DOHH2 (cell line): ENCODE measurements at regions not wholly inside any gene's neighbourhood (a gene's known extent, or its start where the extent isn't known, plus 50 kb on each side); places are given as distances from the start of the nearest gene placed in this dataset.

Source experiments
- H3F3A ChIP-seq: fragments of 200-600 bp; sonication (generic), shearing (Covaris generic); 2 replicates; pipeline ENCODE4 v1.6.0; 2016; ENCODE audit warnings: antibody characterized with exemption, mild to moderate bottlenecking; ENCODE audit not compliant: control insufficient read depth, insufficient read depth
- H3K27ac ChIP-seq: fragments of 200-600 bp; sonication (generic); 2 replicates; pipeline ENCODE4 v1.5.1; 2014; ENCODE audit warnings: low read depth, mild to moderate bottlenecking, low read length, moderate library complexity
- H3K27me3 ChIP-seq: fragments of 200-600 bp; sonication (generic); 2 replicates; pipeline ENCODE4 v1.6.1; 2014; ENCODE audit warnings: mild to moderate bottlenecking, low read length, mixed read lengths; ENCODE audit not compliant: control insufficient read depth
- H3K36me3 ChIP-seq: fragments of 200-600 bp; sonication (generic); 2 replicates; pipeline ENCODE4 v1.6.1; 2014; ENCODE audit warnings: mild to moderate bottlenecking, low read length, moderate library complexity, mixed read lengths; ENCODE audit not compliant: control insufficient read depth
- H3K4me1 ChIP-seq: fragments of 200-600 bp; sonication (generic); 2 replicates; pipeline ENCODE4 v1.6.1; 2014; ENCODE audit warnings: mild to moderate bottlenecking, low read length, mixed read lengths; ENCODE audit not compliant: control insufficient read depth
- H3K4me2 ChIP-seq: fragments of 200-600 bp; sonication (generic); 2 replicates; pipeline ENCODE4 v1.6.0; 2014; ENCODE audit warnings: mild to moderate bottlenecking, low read length, moderate library complexity
- H3K4me3 ChIP-seq: fragments of 200-600 bp; sonication (generic); 2 replicates; pipeline ENCODE4 v1.5.1; 2014; ENCODE audit warnings: mild to moderate bottlenecking, low read length, mixed read lengths
- H3K79me2 ChIP-seq: fragments of 200-600 bp; sonication (generic); 2 replicates; pipeline ENCODE4 v1.6.1; 2014; ENCODE audit warnings: mild to moderate bottlenecking, low read length, mixed read lengths; ENCODE audit not compliant: control insufficient read depth
- H3K9me2 ChIP-seq: fragments of 200-600 bp; sonication (generic); replicated peaks from 2 replicates; pipeline ENCODE4 v1.6.1; 2014; ENCODE audit warnings: mild to moderate bottlenecking, low read length, mixed read lengths; ENCODE audit not compliant: control insufficient read depth
- H3K9me3 ChIP-seq: fragments of 200-600 bp; sonication (generic); 2 replicates; pipeline ENCODE4 v1.6.1; 2014; ENCODE audit warnings: antibody characterized with exemption, low read length, mixed read lengths; ENCODE audit not compliant: control insufficient read depth, insufficient read depth
- H4K20me1 ChIP-seq: fragments of 200-600 bp; sonication (generic); 2 replicates; pipeline ENCODE4 v1.6.0; 2014; ENCODE audit warnings: low read depth, mild to moderate bottlenecking, antibody characterized with exemption, low read length, moderate library complexity; ENCODE audit not compliant: control insufficient read depth, insufficient read depth
- CTCF ChIP-seq: fragments of 200-600 bp; sonication (generic); IDR thresholded peaks from one replicate; pipeline ENCODE4 v1.5.1; 2014; ENCODE audit warnings: antibody characterized with exemption, mild to moderate bottlenecking, low read depth, low read length; ENCODE audit not compliant: poor library complexity, severe bottlenecking
- EZH2phosphoT487 ChIP-seq: fragments of 200-600 bp; sonication (generic); IDR thresholded peaks from 2 replicates; pipeline ENCODE4 v1.6.1; 2017; ENCODE audit warnings: borderline replicate concordance, mild to moderate bottlenecking, antibody characterized with exemption, low read length, moderate library complexity, mixed read lengths

DNA sequence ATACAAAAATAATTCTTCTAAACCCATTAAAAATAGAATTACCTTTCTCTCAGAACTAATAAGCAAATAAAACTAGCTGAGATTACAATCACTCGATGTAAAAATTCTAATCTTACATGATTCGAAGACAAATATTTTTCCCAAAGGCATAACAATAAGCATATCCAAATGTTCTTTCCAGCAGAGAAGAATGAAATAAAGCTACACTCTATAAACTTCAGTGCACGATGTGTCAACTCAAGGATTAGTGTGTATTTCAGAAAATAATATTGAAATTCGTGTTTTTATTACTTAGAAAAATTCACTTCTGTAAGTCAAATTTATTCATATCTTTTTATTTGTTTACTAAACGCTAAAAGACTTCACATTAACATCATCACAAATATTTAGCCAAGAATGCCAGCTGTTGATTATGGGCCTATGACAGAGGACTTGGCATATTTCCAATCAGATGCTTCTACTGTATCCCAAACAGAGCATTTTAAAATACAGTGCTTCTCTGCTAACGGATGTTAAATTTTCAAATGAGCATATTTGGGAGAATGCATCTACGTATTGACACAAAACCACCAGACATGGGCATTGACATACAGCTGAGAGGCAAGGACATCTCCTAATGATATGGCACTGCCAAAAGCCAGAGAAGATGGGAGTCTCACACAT lies 54.7 kb upstream of the PDE7B start:
- no peaks in the 10 kb centered on the region for H3K27me3 ChIP-seq
- no peak overlapping the region for H3K4me3 ChIP-seq
- H3K27ac ChIP-seq: no peak overlapping the region
- H3K4me2 ChIP-seq: no peak overlapping the region
- H3F3A ChIP-seq: no peaks in the 10 kb centered on the region
- no peaks in the 10 kb centered on the region for H3K9me3 ChIP-seq
- H4K20me1 ChIP-seq: no peaks in the 10 kb centered on the region
- no peaks in the 10 kb centered on the region for H3K9me2 ChIP-seq
- no peaks in the 10 kb centered on the region for H3K36me3 ChIP-seq
- no peaks in the 10 kb centered on the region for H3K4me1 ChIP-seq
- no peak for TF ChIP-seq CTCF
- no peak for TF ChIP-seq EZH2phosphoT487
- H3K79me2 ChIP-seq: no peaks in the 10 kb centered on the region

GRCh38 chr6:135797361-135797760 lies 54.1 kb upstream of the PDE7B start:
- Histone ChIP-seq H3F3A (no peaks in the 10 kb centered on the region), H3K4me2 (no peak overlapping the region), H3K4me3 (no peak overlapping the region), H3K27me3 (no peaks in the 10 kb centered on the region), H3K36me3 (no peaks in the 10 kb centered on the region), H3K27ac (no peak overlapping the region), H3K9me2 (no peaks in the 10 kb centered on the region), H3K4me1 (no peaks in the 10 kb centered on the region), H3K79me2 (no peaks in the 10 kb centered on the region), H3K9me3 (no peaks in the 10 kb centered on the region), H4K20me1 (no peaks in the 10 kb centered on the region)
- TF ChIP-seq CTCF (no peak), EZH2phosphoT487 (no peak)

DNA sequence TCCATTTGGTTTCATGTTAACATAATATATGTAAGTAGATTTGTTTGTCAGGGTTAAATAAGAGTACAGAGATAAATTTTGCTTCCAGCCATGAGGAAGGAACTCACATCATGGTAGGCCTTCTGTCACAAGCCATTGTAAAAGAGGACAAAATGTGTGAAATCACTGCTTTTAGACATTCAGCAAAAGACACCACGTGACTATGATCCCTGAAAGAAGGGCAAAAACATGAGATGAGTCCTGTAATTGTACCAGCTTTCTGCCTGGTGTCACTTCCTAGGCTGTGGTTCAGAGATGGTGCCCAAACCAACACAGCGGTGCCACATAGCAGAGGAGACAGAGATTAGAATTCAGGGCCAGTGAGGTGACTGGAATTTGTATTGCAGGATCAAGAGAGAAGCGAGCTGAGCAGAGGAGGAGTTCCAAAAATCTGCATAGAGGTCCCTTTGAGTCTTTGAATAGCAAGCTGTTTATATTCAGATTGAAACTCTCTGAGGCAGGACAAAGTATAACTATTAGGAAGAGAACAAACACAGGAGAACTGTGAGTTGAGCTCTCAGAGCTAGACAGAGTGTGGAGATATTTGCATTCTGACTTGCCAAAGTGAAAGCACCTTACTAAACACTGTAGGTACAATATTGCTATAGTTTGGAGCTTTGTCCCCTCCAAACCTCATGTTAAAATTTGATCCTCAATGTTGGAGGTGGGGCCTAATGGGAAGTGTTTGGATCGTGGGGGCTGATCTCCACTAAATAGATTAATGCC lies 52.6 kb upstream of the PDE7B start:
- Histone ChIP-seq H3K9me2 (no peaks in the 10 kb centered on the region), H3F3A (no peaks in the 10 kb centered on the region), H3K27me3 (no peaks in the 10 kb centered on the region), H3K4me1 (no peaks in the 10 kb centered on the region), H4K20me1 (no peaks in the 10 kb centered on the region), H3K4me2 (no peak overlapping the region), H3K4me3 (no peak overlapping the region), H3K9me3 (no peaks in the 10 kb centered on the region), H3K79me2 (no peaks in the 10 kb centered on the region), H3K36me3 (no peaks in the 10 kb centered on the region), H3K27ac (no peak overlapping the region)
- TF ChIP-seq EZH2phosphoT487: no peak
- TF ChIP-seq CTCF: no peak
